Endothelial cell of umbilical vein (primary cell): ENCODE measurements at regions not wholly inside any gene's neighbourhood (a gene's known extent, or its start where the extent isn't known, plus 50 kb on each side); places are given as distances from the start of the nearest gene placed in this dataset.

Experiments
- BruUV-seq: library from RNA; stranded (reverse); fragments of 400-500 nt; replicated peaks from 2 replicates; lab custom pipeline; 2021; lab: Mats Ljungman, UMichigan
- CTCF ChIA-PET: fragments of 300-600, 350-600 bp; sonication (Branson Sonifier 250); formaldehyde crosslinking; loops from one replicate; lab custom pipeline; 2021; ENCODE audit warnings: antibody characterized with exemption, inconsistent platforms; lab: Charles Lee
- POLR2A ChIA-PET: fragments of 300-600, 350-600 bp; sonication (Branson Sonifier 250); formaldehyde crosslinking; loops from one replicate; lab custom pipeline; 2021; ENCODE audit warnings: antibody characterized with exemption, inconsistent platforms; lab: Charles Lee
- DNase-seq: peaks from one replicate; pipeline ENCODE4 v3.0.0-alpha.2; 2011; ENCODE audit warnings: low read depth, low spot score
- FAIRE-seq: peaks from 2 replicates; lab custom pipeline; 2011; peaks lifted over from hg19 to GRCh38; lab: Jason Lieb, UNC
- H2AFZ ChIP-seq: 2 replicates; pipeline ENCODE4 v1.6.0; 2012; ENCODE audit warnings: low read depth, low read length, control low read depth, inconsistent platforms
- H3K27ac ChIP-seq: 2 replicates; pipeline ENCODE4 v1.5.1; 2011; ENCODE audit warnings: low read depth, mild to moderate bottlenecking, control low read depth, low read length, moderate library complexity; ENCODE audit not compliant: insufficient read depth
- H3K27me3 ChIP-seq, 2 experiments: 2 replicates each; pipeline versions ENCODE4 v1.6.0 to v1.6.1; 2011; ENCODE audit warnings: low read length in 2 of 2, mixed read lengths in 1 of 2; ENCODE audit not compliant: control insufficient read depth in 2 of 2, insufficient read depth in 2 of 2
- H3K36me3 ChIP-seq, 2 experiments: 2 replicates in 1 of 2; 3 replicates in 1 of 2; pipeline ENCODE4 v1.5.1; 2011; ENCODE audit warnings: low read length in 2 of 2, mild to moderate bottlenecking in 1 of 2, moderate library complexity in 1 of 2; ENCODE audit not compliant: control insufficient read depth in 2 of 2, insufficient read depth in 2 of 2; ENCODE audit errors: extremely low read depth in 1 of 2
- H3K4me1 ChIP-seq: 3 replicates; pipeline ENCODE4 v1.5.1; 2011; ENCODE audit warnings: mild to moderate bottlenecking, low read length; ENCODE audit not compliant: control insufficient read depth, insufficient read depth; ENCODE audit errors: extremely low read depth
- H3K4me2 ChIP-seq: 2 replicates; pipeline ENCODE4 v1.6.1; 2011; ENCODE audit warnings: low read length, control low read depth, mixed read lengths; ENCODE audit not compliant: insufficient read depth
- H3K4me3 ChIP-seq, 3 experiments: fragments of 200-600 bp in 1 of 3; sonication (generic), shearing (Covaris generic) in 1 of 3; replicated peaks in 1 of 3; 2 replicates each; pipeline ENCODE4 v1.5.1; 2011 to 2016; ENCODE audit warnings: control low read depth in 3 of 3, low read length in 3 of 3, mild to moderate bottlenecking in 2 of 3, inconsistent platforms in 1 of 3, low read depth in 1 of 3, moderate library complexity in 1 of 3; ENCODE audit not compliant: insufficient read depth in 1 of 3
- H3K79me2 ChIP-seq: 2 replicates; pipeline ENCODE4 v1.6.0; 2012; ENCODE audit warnings: low read length, inconsistent platforms; ENCODE audit not compliant: control insufficient read depth, insufficient read depth
- H3K9ac ChIP-seq: replicated peaks from 2 replicates; pipeline ENCODE3; 2011; ENCODE audit warnings: low read length, control low read depth; ENCODE audit not compliant: insufficient read depth; ENCODE audit errors: extremely low read depth
- H3K9me1 ChIP-seq: replicated peaks from 3 replicates; pipeline ENCODE4 v1.6.0; 2011; ENCODE audit warnings: mild to moderate bottlenecking, low read length; ENCODE audit not compliant: control insufficient read depth, insufficient read depth; ENCODE audit errors: extremely low read depth
- H3K9me3 ChIP-seq: replicated peaks from 2 replicates; pipeline ENCODE4 v1.5.1; 2012; ENCODE audit warnings: low read length, inconsistent platforms; ENCODE audit not compliant: control insufficient read depth, insufficient read depth
- H4K20me1 ChIP-seq: replicated peaks from 2 replicates; pipeline ENCODE3; 2011; ENCODE audit warnings: mild to moderate bottlenecking, low read length; ENCODE audit not compliant: control insufficient read depth, insufficient read depth; ENCODE audit errors: extremely low read depth
- CTCF ChIP-seq, 2 donors: IDR thresholded peaks; 1 replicate in 1 of 2; 2 replicates in 1 of 2; pipeline ENCODE4 v1.5.1; 2011; ENCODE audit warnings: low read length in 2 of 2, mild to moderate bottlenecking in 2 of 2, moderate library complexity in 2 of 2, control low read depth in 1 of 2, inconsistent platforms in 1 of 2, low read depth in 1 of 2; ENCODE audit not compliant: insufficient read depth in 1 of 2; ENCODE audit errors: extremely low read depth in 1 of 2
- EZH2 ChIP-seq: IDR thresholded peaks from 2 replicates; pipeline ENCODE4 v1.6.1; 2012; ENCODE audit warnings: borderline replicate concordance, low read depth, mild to moderate bottlenecking, moderate library complexity, low read length, inconsistent platforms; ENCODE audit not compliant: severe bottlenecking
- FOS ChIP-seq: IDR thresholded peaks from 2 replicates; pipeline ENCODE4 v1.6.1; 2011; ENCODE audit warnings: mild to moderate bottlenecking, low read length, moderate library complexity, borderline replicate concordance; ENCODE audit not compliant: insufficient read depth
- GATA2 ChIP-seq: IDR thresholded peaks from 2 replicates; pipeline ENCODE4 v1.7.0; 2011; ENCODE audit warnings: low read depth, mild to moderate bottlenecking, moderate library complexity, mixed read lengths, low read length; ENCODE audit not compliant: insufficient read length, insufficient read depth
- JUN ChIP-seq: IDR thresholded peaks from 2 replicates; pipeline ENCODE4 v1.6.1; 2011; ENCODE audit warnings: borderline replicate concordance, low read depth; ENCODE audit not compliant: insufficient read length, insufficient read depth
- MYC ChIP-seq: IDR thresholded peaks from one replicate; pipeline ENCODE4 v1.6.1; 2011; ENCODE audit warnings: mild to moderate bottlenecking, low read depth, low read length
- POLR2A ChIP-seq: IDR thresholded peaks from 2 replicates; pipeline ENCODE4 v1.6.1; 2012; ENCODE audit warnings: low read depth, mild to moderate bottlenecking, control low read depth, low read length
- POLR2AphosphoS5 ChIP-seq: IDR thresholded peaks from 2 replicates; pipeline ENCODE4 v1.6.1; 2012; ENCODE audit warnings: low read depth, mild to moderate bottlenecking, control low read depth, low read length, moderate library complexity; ENCODE audit not compliant: insufficient read depth
- dilution Hi-C: fragments of 300-500 bp; cut with MboI; formaldehyde crosslinking; loops from one replicate; pipeline ENCODE4 v1.15.0; 2019; ENCODE audit warnings: low sequenced_read_pairs; ENCODE audit not compliant: extremely low pct_ligation_motif_present
- intact Hi-C: fragments of 100-400 bp; cut with micrococcal nuclease; formaldehyde crosslinking; loops from one replicate; pipeline ENCODE4 v1.10.0; 2022
- TF ChIP-seq, protein P1 (sequence below): IDR thresholded peaks from 2 replicates; pipeline ENCODE4 v1.6.1; 2011; ENCODE audit not compliant: insufficient read depth, insufficient read length

- TF ChIP-seq JUN (no peak), CTCF (IDR thresholded peaks at IDR 0.05; ENCODE audit: extremely low read depth in 1 of 2, insufficient read depth in 1 of 2, low read depth in 1 of 2, low read length in 2 of 2) (no peak), POLR2A (no peak), POLR2AphosphoS5 (no peak), FOS (no peak)
- TF ChIP-seq, protein P1, sequence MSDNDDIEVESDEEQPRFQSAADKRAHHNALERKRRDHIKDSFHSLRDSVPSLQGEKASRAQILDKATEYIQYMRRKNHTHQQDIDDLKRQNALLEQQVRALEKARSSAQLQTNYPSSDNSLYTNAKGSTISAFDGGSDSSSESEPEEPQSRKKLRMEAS: no peak
- dilution Hi-C loops (no loop called here), intact Hi-C loops (no loop called here)
- no peaks in the 10 kb centered on the region for H3K27me3 ChIP-seq
- no peaks in the 10 kb centered on the region for H3K36me3 ChIP-seq
- no peaks in the 10 kb centered on the region for H3K79me2 ChIP-seq
- FAIRE-seq (no peak), DNase-seq (no peak)
- H3K9me1 ChIP-seq: no peaks in the 10 kb centered on the region
- no peak overlapping the region for H3K4me3 ChIP-seq
- ChIA-PET POLR2A (no interaction called here), CTCF (no interaction called here)
- no peak overlapping the region for H3K4me2 ChIP-seq
- H2AFZ ChIP-seq: no peak overlapping the region
- H3K27ac ChIP-seq: no peak overlapping the region
- no peaks in the 10 kb centered on the region for H3K9me3 ChIP-seq
- H4K20me1 ChIP-seq: no peaks in the 10 kb centered on the region
- no peaks in the 10 kb centered on the region for H3K4me1 ChIP-seq
- no peak overlapping the region for H3K9ac ChIP-seq
- no TSS peak for BruUV-seq
These were observed 640.7 kb downstream of the IRS1 start for GRCh38 chr2:226158940-226159339.

- no peak overlapping the region for H3K4me3 ChIP-seq
- no peaks in the 10 kb centered on the region for H3K27me3 ChIP-seq
- TF ChIP-seq FOS (no peak), JUN (no peak), EZH2 (no peak), GATA2 (no peak), POLR2A (no peak), POLR2AphosphoS5 (no peak), MYC (no peak), CTCF (IDR thresholded peaks at IDR 0.05; ENCODE audit: extremely low read depth in 1 of 2, insufficient read depth in 1 of 2, low read depth in 1 of 2, low read length in 2 of 2) (no peak)
- TF ChIP-seq, protein P1: no peak
- no peaks in the 10 kb centered on the region for H3K36me3 ChIP-seq
- H3K9me3 ChIP-seq: no peaks in the 10 kb centered on the region
- DNase-seq: no peak
- H3K27ac ChIP-seq: no peak overlapping the region
- H2AFZ ChIP-seq: no peak overlapping the region
- BruUV-seq: no TSS peak
- no peaks in the 10 kb centered on the region for H4K20me1 ChIP-seq
- ChIA-PET CTCF (no interaction called here), POLR2A (no interaction called here)
- no peaks in the 10 kb centered on the region for H3K9me1 ChIP-seq
- dilution Hi-C loops: no loop called here
- no peaks in the 10 kb centered on the region for H3K79me2 ChIP-seq
- no peak for FAIRE-seq
- intact Hi-C loops: no loop called here
- H3K4me1 ChIP-seq: no peaks in the 10 kb centered on the region
- H3K9ac ChIP-seq: no peak overlapping the region
- H3K4me2 ChIP-seq: no peak overlapping the region
These were observed 641.4 kb downstream of the IRS1 start for GRCh38 chr2:226158229-226158628.
